Trophoblast cell (in vitro differentiated cells and primary cell): ENCODE measurements at regions not wholly inside any gene's neighbourhood (a gene's known extent, or its start where the extent isn't known, plus 50 kb on each side); places are given as distances from the start of the nearest gene placed in this dataset.

ENCODE experiments used
- DNase-seq, 2 donors: peaks; one replicate each; pipeline ENCODE4 v3.0.0-alpha.2; 2016
- H2AFZ ChIP-seq: 2 replicates; pipeline ENCODE4 v1.6.1; 2013; ENCODE audit warnings: low read length, moderate library complexity, mild to moderate bottlenecking; ENCODE audit not compliant: insufficient read depth, poor library complexity
- H2AK5ac ChIP-seq: 2 replicates; pipeline ENCODE4 v1.6.1; 2013; ENCODE audit warnings: mild to moderate bottlenecking, low read length
- H2BK120ac ChIP-seq: 2 replicates; pipeline ENCODE4 v1.6.1; 2013; ENCODE audit warnings: low read length, mild to moderate bottlenecking, moderate library complexity; ENCODE audit not compliant: insufficient read depth, poor library complexity
- H2BK12ac ChIP-seq: 2 replicates; pipeline ENCODE4 v1.6.1; 2013; ENCODE audit warnings: mild to moderate bottlenecking, low read length, moderate library complexity
- H2BK5ac ChIP-seq: 2 replicates; pipeline ENCODE4 v1.6.1; 2013; ENCODE audit warnings: low read length, low read depth, moderate library complexity, mild to moderate bottlenecking; ENCODE audit not compliant: poor library complexity
- H3K14ac ChIP-seq: 2 replicates; pipeline ENCODE4 v1.6.1; 2013; ENCODE audit warnings: mild to moderate bottlenecking, low read length
- H3K18ac ChIP-seq: 2 replicates; pipeline ENCODE4 v1.6.1; 2013; ENCODE audit warnings: mild to moderate bottlenecking, low read length
- H3K23ac ChIP-seq: 2 replicates; pipeline ENCODE4 v1.6.1; 2013; ENCODE audit warnings: low read length
- H3K27ac ChIP-seq: 2 replicates; pipeline ENCODE4 v1.5.1; 2013; ENCODE audit warnings: low read depth, mild to moderate bottlenecking, inconsistent platforms, low read length, moderate library complexity
- H3K27me3 ChIP-seq: 2 replicates; pipeline ENCODE4 v1.6.1; 2013; ENCODE audit warnings: inconsistent platforms, mild to moderate bottlenecking, low read length, moderate library complexity; ENCODE audit not compliant: insufficient read depth
- H3K36me3 ChIP-seq, 2 experiments: 1 replicate in 1 of 2; 2 replicates in 1 of 2; pipeline ENCODE4 v1.6.1; 2013; ENCODE audit warnings: low read length in 2 of 2, mild to moderate bottlenecking in 2 of 2, moderate library complexity in 1 of 2; ENCODE audit not compliant: insufficient read depth in 2 of 2, control insufficient read depth in 1 of 2
- H3K4ac ChIP-seq: 2 replicates; pipeline ENCODE4 v1.6.1; 2013; ENCODE audit warnings: low read depth, mild to moderate bottlenecking, low read length, moderate library complexity
- H3K4me1 ChIP-seq, 2 experiments: 1 replicate in 1 of 2; 2 replicates in 1 of 2; pipeline ENCODE4 v1.6.1; 2013; ENCODE audit warnings: low read length in 2 of 2, mild to moderate bottlenecking in 2 of 2, moderate library complexity in 1 of 2; ENCODE audit not compliant: insufficient read depth in 2 of 2, control insufficient read depth in 1 of 2
- H3K4me2 ChIP-seq: 2 replicates; pipeline ENCODE4 v1.6.1; 2013; ENCODE audit warnings: inconsistent platforms, mild to moderate bottlenecking, low read length, moderate library complexity
- H3K4me3 ChIP-seq: 2 replicates; pipeline ENCODE4 v1.5.1; 2013; ENCODE audit warnings: mild to moderate bottlenecking, low read depth, low read length, inconsistent platforms
- H3K79me1 ChIP-seq: one replicate; pipeline ENCODE4 v1.6.1; 2013; ENCODE audit warnings: low read length
- H3K79me2 ChIP-seq: 2 replicates; pipeline ENCODE4 v1.6.1; 2013; ENCODE audit warnings: low read length, mild to moderate bottlenecking; ENCODE audit not compliant: control insufficient read depth, insufficient read depth, poor library complexity
- H3K9ac ChIP-seq: 2 replicates; pipeline ENCODE4 v1.6.1; 2013; ENCODE audit warnings: mild to moderate bottlenecking, low read length
- H3K9me3 ChIP-seq: 2 replicates; pipeline ENCODE4 v1.6.1; 2013; ENCODE audit warnings: low read depth, mild to moderate bottlenecking, control low read depth, inconsistent platforms, low read length; ENCODE audit not compliant: insufficient read depth
- H4K12ac ChIP-seq: 2 replicates; pipeline ENCODE4 v1.6.1; 2013; ENCODE audit warnings: low read depth, mild to moderate bottlenecking, low read length, moderate library complexity
- H4K8ac ChIP-seq: 2 replicates; pipeline ENCODE4 v1.6.1; 2013; ENCODE audit warnings: low read depth, mild to moderate bottlenecking, low read length, moderate library complexity
- H4K91ac ChIP-seq: one replicate; pipeline ENCODE4 v1.6.1; 2013; ENCODE audit warnings: low read depth, mild to moderate bottlenecking, low read length, moderate library complexity
- WGBS: extraction: QIAGEN DNeasy Blood & Tissue Kit; methylation state at CpG from one replicate; pipeline ENCODE4 v1.1.7; 2013; ENCODE audit warnings: missing lambda C conversion rate; ENCODE audit not compliant: insufficient read length, insufficient coverage; ENCODE audit errors: extremely low coverage; 5-methylcytosine and 5-hydroxymethylcytosine counted together

DNA sequence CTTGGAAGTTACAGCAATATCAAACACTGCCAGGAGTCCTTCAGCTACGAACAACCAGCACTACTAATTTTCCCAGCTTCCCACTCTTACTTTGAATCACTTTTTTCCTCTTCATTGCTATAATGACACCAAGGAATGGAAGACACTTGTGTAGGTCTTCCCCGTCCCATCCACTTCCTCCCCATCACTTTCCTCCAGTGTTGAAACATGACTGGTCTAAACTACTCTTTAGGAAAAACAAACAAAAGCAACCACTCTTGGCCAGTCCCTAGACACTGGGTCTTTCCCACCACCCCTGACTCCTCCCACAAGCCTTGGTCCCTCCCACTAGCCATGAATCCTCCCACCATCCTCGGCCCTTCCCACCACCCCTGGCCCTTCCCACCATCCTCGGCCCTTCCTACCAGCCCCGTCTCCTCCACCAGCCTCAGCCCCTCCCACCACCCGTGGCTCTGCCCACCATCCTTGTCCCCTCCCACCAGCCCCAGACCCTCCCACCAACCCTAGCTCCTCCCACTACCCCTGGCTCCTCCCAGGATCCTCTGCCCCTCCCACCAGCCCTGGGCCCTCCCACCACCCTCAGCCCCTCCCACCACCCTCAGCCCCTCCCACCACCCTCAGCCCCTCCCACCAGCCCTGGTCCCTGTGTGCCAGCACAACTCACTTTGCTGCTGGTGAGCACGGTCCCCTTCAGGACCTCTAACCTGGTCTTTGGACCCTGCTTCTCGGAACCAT lies 68.5 kb downstream of the CXCL12 start:
- Histone ChIP-seq H3K79me1 (no peaks in the 10 kb centered on the region), H3K14ac (no peak overlapping the region), H2AFZ (no peak overlapping the region), H2AK5ac (no peak overlapping the region), H4K8ac (no peak overlapping the region), H3K18ac (no peak overlapping the region), H2BK12ac (no peak overlapping the region), H4K91ac (no peak overlapping the region), H2BK120ac (no peak overlapping the region), H3K23ac (no peak overlapping the region), H3K27me3 (no peaks in the 10 kb centered on the region), H3K4ac (no peak overlapping the region), H3K4me1 (peaks cover 2% of the 10 kb centered on the region in 2 experiments), H3K9me3 (no peaks in the 10 kb centered on the region), H3K36me3 (no peaks in the 10 kb centered on the region), H3K27ac (no peak overlapping the region), H3K9ac (no peak overlapping the region), H2BK5ac (no peak overlapping the region), H3K4me3 (no peak overlapping the region), H3K4me2 (no peak overlapping the region), H4K12ac (no peak overlapping the region), H3K79me2 (no peaks in the 10 kb centered on the region)
- WGBS, result no CpG with 5 or more reads among the region's 8 CpGs
- DNase-seq, result peak; percentile 72

DNA sequence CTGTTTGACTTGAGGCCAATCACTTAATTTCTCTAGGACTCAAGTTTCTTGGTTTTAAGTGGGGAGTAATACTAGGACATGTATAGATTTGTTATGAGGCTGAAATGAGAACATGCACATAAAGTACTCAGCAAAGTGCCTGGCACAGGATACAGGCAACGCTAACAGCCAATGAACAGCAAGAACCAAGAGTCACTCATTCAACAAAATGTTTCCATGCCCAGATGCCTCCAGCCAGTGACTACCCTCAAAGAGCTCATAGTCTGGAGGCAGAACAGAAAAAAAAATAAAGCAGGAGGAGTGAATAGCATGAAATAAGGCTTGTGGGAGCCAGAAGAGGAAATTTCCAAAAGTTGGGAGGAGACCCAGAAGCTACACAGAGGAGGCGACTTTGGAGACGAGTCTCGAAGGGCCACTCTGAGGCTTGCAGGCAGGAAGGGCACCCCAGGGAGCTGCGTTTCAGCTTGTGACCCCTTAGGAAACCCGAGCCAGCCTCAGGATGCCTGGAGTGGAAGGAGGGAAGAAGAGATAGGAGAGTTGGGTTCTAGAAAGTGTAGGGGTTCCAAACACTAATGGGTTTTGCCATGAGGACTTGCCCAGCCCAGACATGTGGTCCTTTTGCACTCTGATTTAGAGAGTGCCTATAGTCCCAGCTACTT lies 70.0 kb downstream of the CXCL12 start:
- Histone ChIP-seq H4K91ac (no peak overlapping the region), H3K4me2 (no peak overlapping the region), H3K14ac (no peak overlapping the region), H4K12ac (no peak overlapping the region), H2AK5ac (no peak overlapping the region), H3K79me2 (no peaks in the 10 kb centered on the region), H3K18ac (no peak overlapping the region), H3K4me1 (peaks cover 9% of the 10 kb centered on the region in 2 experiments), H2AFZ (no peak overlapping the region), H3K9me3 (no peaks in the 10 kb centered on the region), H3K4me3 (no peak overlapping the region), H2BK12ac (no peak overlapping the region), H2BK5ac (no peak overlapping the region), H3K27me3 (no peaks in the 10 kb centered on the region), H3K79me1 (peaks cover 3% of the 10 kb centered on the region), H3K9ac (no peak overlapping the region), H3K27ac (no peak overlapping the region), H3K23ac (no peak overlapping the region), H2BK120ac (no peak overlapping the region), H4K8ac (no peak overlapping the region), H3K4ac (no peak overlapping the region), H3K36me3 (no peaks in the 10 kb centered on the region)
- no peak for DNase-seq
- no CpG with 5 or more reads among the region's 6 CpGs for WGBS

- DNase-seq, result no peak
- Histone ChIP-seq H2BK5ac (no peak overlapping the region), H3K4me1 (peaks cover 9% of the 10 kb centered on the region in 2 experiments), H2AFZ (no peak overlapping the region), H3K4ac (no peak overlapping the region), H3K18ac (no peak overlapping the region), H3K14ac (no peak overlapping the region), H4K12ac (no peak overlapping the region), H3K9me3 (no peaks in the 10 kb centered on the region), H3K27ac (no peak overlapping the region), H3K9ac (no peak overlapping the region), H3K4me2 (no peak overlapping the region), H4K8ac (no peak overlapping the region), H3K27me3 (no peaks in the 10 kb centered on the region), H3K79me1 (peaks cover 3% of the 10 kb centered on the region), H2BK12ac (no peak overlapping the region), H2AK5ac (no peak overlapping the region), H3K79me2 (no peaks in the 10 kb centered on the region), H4K91ac (no peak overlapping the region), H3K4me3 (no peak overlapping the region), H3K23ac (no peak overlapping the region), H3K36me3 (no peaks in the 10 kb centered on the region), H2BK120ac (no peak overlapping the region)
- WGBS, result no CpG with 5 or more reads among the region's 1 CpG
Observed at GRCh38 chr10:44313761-44314165, 71.1 kb downstream of the CXCL12 start.

DNA sequence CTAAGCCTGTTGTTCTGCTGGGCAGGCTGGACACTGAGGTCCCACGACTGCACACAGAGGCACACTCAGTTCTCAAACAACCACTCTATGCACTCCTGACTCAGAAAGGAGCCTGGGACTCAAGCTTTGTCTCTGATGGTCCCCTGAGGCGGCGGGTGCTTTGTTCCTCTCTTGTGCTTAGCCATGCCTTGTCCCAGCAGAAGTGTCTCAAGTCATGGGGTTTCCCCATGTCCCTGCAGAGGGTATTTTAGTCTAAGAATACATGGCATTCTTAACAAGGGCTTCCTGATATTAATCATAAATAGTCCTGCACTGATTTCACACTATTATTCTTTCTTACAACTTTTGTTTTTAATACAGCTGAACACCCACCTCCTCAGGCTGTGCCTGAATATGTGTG lies 72.5 kb downstream of the CXCL12 start:
- no peak overlapping the region for H2BK12ac ChIP-seq
- no peak overlapping the region for H2AFZ ChIP-seq
- peaks cover 9% of the 10 kb centered on the region in 2 experiments for H3K4me1 ChIP-seq
- H4K91ac ChIP-seq, result no peak overlapping the region
- no peaks in the 10 kb centered on the region for H3K79me2 ChIP-seq
- H3K79me1 ChIP-seq, result peaks cover 3% of the 10 kb centered on the region
- no CpG with 5 or more reads among the region's 3 CpGs for WGBS
- H3K27ac ChIP-seq, result no peak overlapping the region
- H3K27me3 ChIP-seq, result no peaks in the 10 kb centered on the region
- H3K36me3 ChIP-seq, result no peaks in the 10 kb centered on the region
- H3K4ac ChIP-seq, result no peak overlapping the region
- H2AK5ac ChIP-seq, result no peak overlapping the region
- H3K9me3 ChIP-seq, result no peaks in the 10 kb centered on the region
- H4K8ac ChIP-seq, result no peak overlapping the region
- no peak overlapping the region for H3K18ac ChIP-seq
- no peak overlapping the region for H3K14ac ChIP-seq
- H3K9ac ChIP-seq, result no peak overlapping the region
- no peak overlapping the region for H3K4me3 ChIP-seq
- H3K23ac ChIP-seq, result no peak overlapping the region
- H2BK120ac ChIP-seq, result no peak overlapping the region
- no peak for DNase-seq
- H3K4me2 ChIP-seq, result no peak overlapping the region
- H2BK5ac ChIP-seq, result no peak overlapping the region
- H4K12ac ChIP-seq, result no peak overlapping the region
